Panc1 (cell line): ENCODE measurements at regions not wholly inside any gene's neighbourhood (a gene's known extent, or its start where the extent isn't known, plus 50 kb on each side); places are given as distances from the start of the nearest gene placed in this dataset.

Source experiments
- POLR2AphosphoS5 ChIP-seq: IDR thresholded peaks from 2 replicates; pipeline ENCODE4 v1.6.1; 2012; ENCODE audit warnings: mild to moderate bottlenecking, low read depth, low read length, moderate library complexity
- TF ChIP-seq, protein P1 (sequence below): fragments of 450-650 bp; IDR thresholded peaks from 2 replicates; pipeline ENCODE4 v1.5.1; 2017; ENCODE audit warnings: mild to moderate bottlenecking
- TF ChIP-seq, protein P2 (sequence below), 2 experiments: IDR thresholded peaks; 2 replicates each; pipeline ENCODE4 v1.6.1; 2011 to 2012; ENCODE audit warnings: low read depth in 2 of 2, control low read depth in 1 of 2, low read length in 1 of 2, mild to moderate bottlenecking in 1 of 2, moderate library complexity in 1 of 2; ENCODE audit not compliant: insufficient read depth in 1 of 2

DNA sequence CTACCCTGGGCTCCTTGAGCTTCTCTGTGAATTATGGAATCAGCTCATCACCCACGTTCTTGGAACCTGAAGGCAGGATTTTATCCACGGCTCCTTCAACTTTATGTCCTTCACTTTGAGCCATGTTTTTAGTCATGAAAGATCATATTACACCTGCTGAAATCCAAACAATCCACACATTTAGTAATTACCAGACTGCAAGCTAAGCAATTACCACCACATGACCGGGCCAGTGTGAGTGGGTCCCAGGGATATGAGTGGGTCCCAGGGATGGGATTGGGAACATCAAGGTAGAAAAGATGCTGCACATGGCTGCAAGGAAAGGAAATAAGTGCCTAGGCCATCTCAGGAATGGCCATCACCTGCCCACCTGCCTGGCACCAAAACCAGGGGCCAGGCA lies 140.3 kb upstream of the IQSEC1 start:
- TF ChIP-seq, protein P1, sequence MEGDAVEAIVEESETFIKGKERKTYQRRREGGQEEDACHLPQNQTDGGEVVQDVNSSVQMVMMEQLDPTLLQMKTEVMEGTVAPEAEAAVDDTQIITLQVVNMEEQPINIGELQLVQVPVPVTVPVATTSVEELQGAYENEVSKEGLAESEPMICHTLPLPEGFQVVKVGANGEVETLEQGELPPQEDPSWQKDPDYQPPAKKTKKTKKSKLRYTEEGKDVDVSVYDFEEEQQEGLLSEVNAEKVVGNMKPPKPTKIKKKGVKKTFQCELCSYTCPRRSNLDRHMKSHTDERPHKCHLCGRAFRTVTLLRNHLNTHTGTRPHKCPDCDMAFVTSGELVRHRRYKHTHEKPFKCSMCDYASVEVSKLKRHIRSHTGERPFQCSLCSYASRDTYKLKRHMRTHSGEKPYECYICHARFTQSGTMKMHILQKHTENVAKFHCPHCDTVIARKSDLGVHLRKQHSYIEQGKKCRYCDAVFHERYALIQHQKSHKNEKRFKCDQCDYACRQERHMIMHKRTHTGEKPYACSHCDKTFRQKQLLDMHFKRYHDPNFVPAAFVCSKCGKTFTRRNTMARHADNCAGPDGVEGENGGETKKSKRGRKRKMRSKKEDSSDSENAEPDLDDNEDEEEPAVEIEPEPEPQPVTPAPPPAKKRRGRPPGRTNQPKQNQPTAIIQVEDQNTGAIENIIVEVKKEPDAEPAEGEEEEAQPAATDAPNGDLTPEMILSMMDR: no peak
- no peak for TF ChIP-seq POLR2AphosphoS5
- TF ChIP-seq, protein P2, sequence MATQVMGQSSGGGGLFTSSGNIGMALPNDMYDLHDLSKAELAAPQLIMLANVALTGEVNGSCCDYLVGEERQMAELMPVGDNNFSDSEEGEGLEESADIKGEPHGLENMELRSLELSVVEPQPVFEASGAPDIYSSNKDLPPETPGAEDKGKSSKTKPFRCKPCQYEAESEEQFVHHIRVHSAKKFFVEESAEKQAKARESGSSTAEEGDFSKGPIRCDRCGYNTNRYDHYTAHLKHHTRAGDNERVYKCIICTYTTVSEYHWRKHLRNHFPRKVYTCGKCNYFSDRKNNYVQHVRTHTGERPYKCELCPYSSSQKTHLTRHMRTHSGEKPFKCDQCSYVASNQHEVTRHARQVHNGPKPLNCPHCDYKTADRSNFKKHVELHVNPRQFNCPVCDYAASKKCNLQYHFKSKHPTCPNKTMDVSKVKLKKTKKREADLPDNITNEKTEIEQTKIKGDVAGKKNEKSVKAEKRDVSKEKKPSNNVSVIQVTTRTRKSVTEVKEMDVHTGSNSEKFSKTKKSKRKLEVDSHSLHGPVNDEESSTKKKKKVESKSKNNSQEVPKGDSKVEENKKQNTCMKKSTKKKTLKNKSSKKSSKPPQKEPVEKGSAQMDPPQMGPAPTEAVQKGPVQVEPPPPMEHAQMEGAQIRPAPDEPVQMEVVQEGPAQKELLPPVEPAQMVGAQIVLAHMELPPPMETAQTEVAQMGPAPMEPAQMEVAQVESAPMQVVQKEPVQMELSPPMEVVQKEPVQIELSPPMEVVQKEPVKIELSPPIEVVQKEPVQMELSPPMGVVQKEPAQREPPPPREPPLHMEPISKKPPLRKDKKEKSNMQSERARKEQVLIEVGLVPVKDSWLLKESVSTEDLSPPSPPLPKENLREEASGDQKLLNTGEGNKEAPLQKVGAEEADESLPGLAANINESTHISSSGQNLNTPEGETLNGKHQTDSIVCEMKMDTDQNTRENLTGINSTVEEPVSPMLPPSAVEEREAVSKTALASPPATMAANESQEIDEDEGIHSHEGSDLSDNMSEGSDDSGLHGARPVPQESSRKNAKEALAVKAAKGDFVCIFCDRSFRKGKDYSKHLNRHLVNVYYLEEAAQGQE (IDR thresholded peaks at IDR 0.05; ENCODE audit: insufficient read depth in 1 of 2, low read depth in 2 of 2, low read length in 1 of 2): no peak
